ENCODE measurements at regions not wholly inside any gene's neighbourhood (a gene's known extent, or its start where the extent isn't known, plus 50 kb on each side); places are given as distances from the start of the nearest gene placed in this dataset.

DNA sequence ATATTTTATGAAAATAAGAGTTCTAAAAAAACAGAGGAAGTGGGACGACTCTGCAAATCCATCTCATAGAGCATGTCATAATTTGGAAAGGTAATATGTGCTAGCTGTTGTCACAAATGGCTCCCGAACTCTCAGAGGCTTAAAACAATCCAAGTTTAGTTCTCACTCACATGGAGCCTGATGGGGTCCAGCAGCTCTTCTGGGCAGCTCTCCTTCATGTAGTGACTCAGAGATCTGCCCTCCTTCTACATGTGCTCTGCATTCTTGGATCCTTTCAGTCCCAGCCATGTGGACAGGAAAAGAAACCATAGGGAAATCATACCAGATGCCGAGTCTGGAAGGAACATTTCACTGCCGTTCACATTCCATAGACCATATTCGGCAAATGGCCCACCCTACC, 180.1 kb upstream of the APCDD1 start:
- Histone ChIP-seq H2BK15ac (ENCODE audit: low read depth, low read length) (no peak overlapping the region), H2BK120ac (ENCODE audit: low read depth, low read length) (no peak overlapping the region), H3K27ac (ENCODE audit: insufficient read depth, low read length) (no peak overlapping the region), H3K9ac (ENCODE audit: low read depth, low read length) (no peak overlapping the region), H3K4me1 (ENCODE audit: control insufficient read depth, insufficient read depth, low read length) (peaks cover 4% of the 10 kb centered on the region), H3K36me3 (ENCODE audit: control insufficient read depth, insufficient read depth, low read length) (no peaks in the 10 kb centered on the region), H2AK5ac (ENCODE audit: low read depth, low read length) (no peak overlapping the region), H3K14ac (replicated peaks; ENCODE audit: low read depth, low read length) (no peak overlapping the region), H3K9me3 (ENCODE audit: control insufficient read depth, insufficient read depth, low read length) (no peaks in the 10 kb centered on the region), H3K23ac (ENCODE audit: low read depth, low read length) (no peak overlapping the region), H4K91ac (ENCODE audit: insufficient read depth, low read depth, low read length) (no peak overlapping the region), H4K5ac (ENCODE audit: low read depth, low read length) (no peak overlapping the region), H3K79me1 (ENCODE audit: low read depth in 1 of 2, low read length in 2 of 2) (no peaks in the 10 kb centered on the region), H3K27me3 (ENCODE audit: control insufficient read depth, insufficient read depth, low read length) (peaks cover 4% of the 10 kb centered on the region), H3K9me1 (ENCODE audit: insufficient read depth, low read length) (no peaks in the 10 kb centered on the region), H4K20me1 (ENCODE audit: insufficient read depth, low read length) (no peaks in the 10 kb centered on the region), H3K4ac (ENCODE audit: low read depth, low read length) (no peak overlapping the region), H3K4me3 (ENCODE audit: insufficient read depth, low read depth, low read length) (no peak overlapping the region), H4K8ac (ENCODE audit: low read depth in 2 of 2, low read length in 2 of 2) (no peak overlapping the region), H2AK9ac (replicated peaks; ENCODE audit: low read depth, low read length, poor library complexity) (no peak overlapping the region), H2AFZ (replicated peaks; ENCODE audit: low read length, poor library complexity) (no peak overlapping the region), H3K56ac (ENCODE audit: extremely low read depth, insufficient read depth, low read length) (no peak overlapping the region), H2BK20ac (ENCODE audit: low read depth, low read length) (no peak overlapping the region), H3K4me2 (ENCODE audit: low read depth, low read length) (no peak overlapping the region), H2BK5ac (ENCODE audit: low read depth, low read length, poor library complexity, severe bottlenecking) (no peak overlapping the region), H3K18ac (ENCODE audit: low read depth, low read length) (no peak overlapping the region)
- DNase-seq = peak; percentile 38
- ATAC-seq (ENCODE audit: low read depth) = no peak
- intact Hi-C loops (cut with micrococcal nuclease) (no loop called here), dilution Hi-C loops (cut with HindIII; ENCODE audit: low sequenced_read_pairs, unreplicated experiment) (no loop called here), in situ Hi-C loops (cut with MboI; ENCODE audit: low sequenced_read_pairs) (no loop called here)
- no peak for TF ChIP-seq MAFK (IDR thresholded peaks at IDR 0.05; ENCODE audit: low read depth, low read length)
- TF ChIP-seq SMC3 (IDR thresholded peaks at IDR 0.05; ENCODE audit: low read depth, low read length) = no peak
- TF ChIP-seq MAZ (IDR thresholded peaks at IDR 0.05; ENCODE audit: borderline replicate concordance, low read depth, low read length) = no peak
- TF ChIP-seq, protein P1, sequence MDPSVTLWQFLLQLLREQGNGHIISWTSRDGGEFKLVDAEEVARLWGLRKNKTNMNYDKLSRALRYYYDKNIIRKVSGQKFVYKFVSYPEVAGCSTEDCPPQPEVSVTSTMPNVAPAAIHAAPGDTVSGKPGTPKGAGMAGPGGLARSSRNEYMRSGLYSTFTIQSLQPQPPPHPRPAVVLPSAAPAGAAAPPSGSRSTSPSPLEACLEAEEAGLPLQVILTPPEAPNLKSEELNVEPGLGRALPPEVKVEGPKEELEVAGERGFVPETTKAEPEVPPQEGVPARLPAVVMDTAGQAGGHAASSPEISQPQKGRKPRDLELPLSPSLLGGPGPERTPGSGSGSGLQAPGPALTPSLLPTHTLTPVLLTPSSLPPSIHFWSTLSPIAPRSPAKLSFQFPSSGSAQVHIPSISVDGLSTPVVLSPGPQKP (IDR thresholded peaks at IDR 0.05; ENCODE audit: borderline replicate concordance, low read depth, low read length) = no peak
- no peak for TF ChIP-seq BHLHE40 (IDR thresholded peaks at IDR 0.05; ENCODE audit: low read depth, low read length)
- TF ChIP-seq RFX5 (IDR thresholded peaks at IDR 0.05; ENCODE audit: low read depth, low read length) = no peak
- TF ChIP-seq CHD1 (IDR thresholded peaks at IDR 0.05; ENCODE audit: low read depth, low read length) = no peak
- CTCF ChIA-PET = no interaction called here
- no CpG with 5 or more reads among the region's 5 CpGs for WGBS, 2 experiments (ENCODE audit: extremely low coverage in 2 of 2, insufficient read length in 1 of 2)
- BruUV-seq (replicated peaks) = no TSS peak
- POLR2A ChIA-PET (ENCODE audit: unreplicated experiment) = no interaction called here

Data from IMR-90 (cell line).